Neural progenitor cell (in vitro differentiated cells): ENCODE measurements at regions not wholly inside any gene's neighbourhood (a gene's known extent, or its start where the extent isn't known, plus 50 kb on each side); places are given as distances from the start of the nearest gene placed in this dataset.

Experiments used
- DNase-seq: peaks from one replicate; pipeline ENCODE4 v3.0.0-alpha.2; 2016; ENCODE audit warnings: low spot score
- H2AFZ ChIP-seq: fragments of 200-600 bp; sonication (generic); replicated peaks from 2 replicates; pipeline ENCODE4 v1.6.1; 2016; ENCODE audit warnings: antibody characterized with exemption
- H3F3A ChIP-seq: fragments of 200-600 bp; sonication (generic); 2 replicates; pipeline ENCODE4 v1.6.1; 2016; ENCODE audit warnings: antibody characterized with exemption, low read depth
- H3K27ac ChIP-seq: fragments of 200-600 bp; sonication (generic); 2 replicates; pipeline ENCODE4 v1.5.1; 2016; ENCODE audit warnings: mild to moderate bottlenecking
- H3K27me3 ChIP-seq: fragments of 200-600 bp; sonication (generic); 2 replicates; pipeline ENCODE4 v1.6.1; 2016; ENCODE audit warnings: mild to moderate bottlenecking, moderate library complexity
- H3K36me3 ChIP-seq: fragments of 200-600 bp; sonication (generic); 2 replicates; pipeline ENCODE4 v1.5.1; 2016
- H3K4me1 ChIP-seq: fragments of 200-600 bp; sonication (generic); 2 replicates; pipeline ENCODE4 v1.6.1; 2016; ENCODE audit warnings: mixed run types
- H3K4me2 ChIP-seq: fragments of 200-600 bp; sonication (generic); 2 replicates; pipeline ENCODE4 v1.6.1; 2016
- H3K4me3 ChIP-seq: fragments of 200-600 bp; sonication (generic); 2 replicates; pipeline ENCODE4 v1.5.1; 2016
- H3K79me2 ChIP-seq: fragments of 200-600 bp; sonication (generic); 2 replicates; pipeline ENCODE4 v1.6.1; 2016; ENCODE audit warnings: low read depth
- H3K9ac ChIP-seq: fragments of 200-600 bp; sonication (generic); 2 replicates; pipeline ENCODE4 v1.6.1; 2016
- H3K9me3 ChIP-seq: fragments of 200-600 bp; sonication (generic); 2 replicates; pipeline ENCODE4 v1.5.1; 2016; ENCODE audit warnings: low read depth
- H4K20me1 ChIP-seq: fragments of 200-600 bp; sonication (generic); 2 replicates; pipeline ENCODE4 v1.6.1; 2016; ENCODE audit warnings: low read depth
- H3K27ac Mint-ChIP-seq: 3 replicates; pipeline ENCODE4 v1.8.0; 2021; ENCODE audit warnings: mixed read lengths
- H3K27me3 Mint-ChIP-seq: 2 replicates; pipeline ENCODE4 v1.8.0; 2022; ENCODE audit warnings: low read depth, mild to moderate bottlenecking, inconsistent platforms, moderate library complexity, mixed read lengths; ENCODE audit not compliant: insufficient read depth
- H3K36me3 Mint-ChIP-seq: 3 replicates; pipeline ENCODE4 v1.8.0; 2021; ENCODE audit warnings: mixed read lengths
- H3K4me1 Mint-ChIP-seq: 3 replicates; pipeline ENCODE4 v1.8.0; 2021; ENCODE audit warnings: mixed read lengths
- H3K4me3 Mint-ChIP-seq: 3 replicates; pipeline ENCODE4 v1.8.0; 2021; ENCODE audit warnings: mild to moderate bottlenecking, moderate library complexity, mixed read lengths
- H3K9me3 Mint-ChIP-seq: 3 replicates; pipeline ENCODE4 v1.8.0; 2020; ENCODE audit warnings: mixed read lengths
- CTCF ChIP-seq: fragments of 200-600 bp; sonication (generic); IDR thresholded peaks from 2 replicates; pipeline ENCODE4 v1.5.1; 2017; ENCODE audit warnings: antibody characterized with exemption, mild to moderate bottlenecking
- EZH2 ChIP-seq: fragments of 200-600 bp; sonication (generic); IDR thresholded peaks from 2 replicates; pipeline ENCODE4 v1.6.1; 2017; ENCODE audit warnings: antibody characterized with exemption, mild to moderate bottlenecking, moderate library complexity
- EZH2phosphoT487 ChIP-seq: fragments of 200-600 bp; sonication (generic); IDR thresholded peaks from 2 replicates; pipeline ENCODE4 v1.6.1; 2017; ENCODE audit warnings: antibody characterized with exemption

- H2AFZ ChIP-seq = peak overlapping the region; percentile 20
- Mint-ChIP-seq H3K4me3 (no peak overlapping the region), H3K27ac (peak overlapping the region; percentile 91), H3K36me3 (no peaks in the 10 kb centered on the region), H3K9me3 (peaks cover 5% of the 10 kb centered on the region), H3K27me3 (no peaks in the 10 kb centered on the region), H3K4me1 (peaks cover 48% of the 10 kb centered on the region)
- H3K9ac ChIP-seq = no peak overlapping the region
- H3F3A ChIP-seq = no peaks in the 10 kb centered on the region
- H3K4me3 ChIP-seq = no peak overlapping the region
- no peaks in the 10 kb centered on the region for H3K27me3 ChIP-seq
- no peak for DNase-seq
- no peaks in the 10 kb centered on the region for H4K20me1 ChIP-seq
- no peak overlapping the region for H3K27ac ChIP-seq
- H3K9me3 ChIP-seq = no peaks in the 10 kb centered on the region
- H3K4me2 ChIP-seq = peak overlapping the region; percentile 36
- H3K36me3 ChIP-seq = no peaks in the 10 kb centered on the region
- TF ChIP-seq CTCF (no peak), EZH2phosphoT487 (no peak), EZH2 (no peak)
- H3K4me1 ChIP-seq = peaks cover 39% of the 10 kb centered on the region
- H3K79me2 ChIP-seq = no peaks in the 10 kb centered on the region
Measured at GRCh38 chr12:89947437-89948270, 239.0 kb upstream of the ATP2B1 start.

DNA sequence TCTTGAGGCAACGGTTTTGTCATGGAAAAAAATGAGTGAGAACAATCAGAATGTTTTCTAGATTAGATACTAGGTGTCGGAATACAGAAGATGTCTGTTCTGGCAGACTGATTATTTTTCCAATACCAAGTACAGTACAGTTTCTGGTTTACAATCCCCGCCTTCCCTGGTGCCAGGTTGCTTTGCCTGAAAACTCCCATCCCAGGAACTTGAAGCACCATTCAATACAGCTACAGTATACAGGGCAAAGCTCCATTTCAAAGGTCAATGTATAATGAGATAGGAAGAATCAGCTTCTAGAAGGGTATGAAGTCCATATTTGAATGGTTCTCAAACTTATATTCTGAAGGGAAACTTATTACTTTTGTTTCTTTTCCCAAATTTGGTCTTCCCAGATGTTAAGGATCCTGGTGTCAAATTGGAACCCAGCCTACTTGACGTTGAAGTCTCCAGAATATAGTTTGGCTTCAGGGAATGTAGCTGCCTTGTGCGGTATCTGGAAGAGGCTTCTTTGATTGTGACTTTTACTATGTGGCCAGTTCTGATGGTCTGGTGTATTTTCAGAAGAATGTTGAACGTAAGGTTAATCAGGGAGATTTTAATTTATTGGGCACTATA is 238.0 kb upstream of the ATP2B1 start:
- Histone ChIP-seq H3K4me3 (no peak overlapping the region), H3F3A (no peaks in the 10 kb centered on the region), H3K9me3 (no peaks in the 10 kb centered on the region), H4K20me1 (no peaks in the 10 kb centered on the region), H3K79me2 (no peaks in the 10 kb centered on the region), H2AFZ (no peak overlapping the region), H3K4me1 (peaks cover 39% of the 10 kb centered on the region), H3K9ac (no peak overlapping the region), H3K27me3 (no peaks in the 10 kb centered on the region), H3K27ac (no peak overlapping the region), H3K4me2 (no peak overlapping the region), H3K36me3 (no peaks in the 10 kb centered on the region)
- no peaks in the 10 kb centered on the region for H3K9me3 Mint-ChIP-seq
- TF ChIP-seq EZH2 = no peak
- no peak for TF ChIP-seq EZH2phosphoT487
- TF ChIP-seq CTCF = no peak
- H3K36me3 Mint-ChIP-seq = no peaks in the 10 kb centered on the region
- peaks cover 2% of the 10 kb centered on the region for H3K27me3 Mint-ChIP-seq
- no peak overlapping the region for H3K4me3 Mint-ChIP-seq
- DNase-seq = no peak
- H3K4me1 Mint-ChIP-seq = peaks cover 52% of the 10 kb centered on the region
- no peak overlapping the region for H3K27ac Mint-ChIP-seq

- H3K4me1 Mint-ChIP-seq = peaks cover 45% of the 10 kb centered on the region
- no peak for DNase-seq
- no peaks in the 10 kb centered on the region for H3F3A ChIP-seq
- peaks cover 2% of the 10 kb centered on the region for H3K27me3 Mint-ChIP-seq
- H3K9ac ChIP-seq = no peak overlapping the region
- H3K4me1 ChIP-seq = peaks cover 30% of the 10 kb centered on the region
- no peak overlapping the region for H3K27ac ChIP-seq
- no peak overlapping the region for H2AFZ ChIP-seq
- no peak overlapping the region for H3K27ac Mint-ChIP-seq
- H4K20me1 ChIP-seq = no peaks in the 10 kb centered on the region
- no peaks in the 10 kb centered on the region for H3K27me3 ChIP-seq
- no peaks in the 10 kb centered on the region for H3K9me3 ChIP-seq
- no peak overlapping the region for H3K4me3 Mint-ChIP-seq
- no peaks in the 10 kb centered on the region for H3K36me3 Mint-ChIP-seq
- H3K4me3 ChIP-seq = no peak overlapping the region
- H3K79me2 ChIP-seq = no peaks in the 10 kb centered on the region
- TF ChIP-seq CTCF = no peak
- no peak for TF ChIP-seq EZH2
- H3K36me3 ChIP-seq = no peaks in the 10 kb centered on the region
- H3K9me3 Mint-ChIP-seq = no peaks in the 10 kb centered on the region
- no peak overlapping the region for H3K4me2 ChIP-seq
Measured at GRCh38 chr12:89945123-89945522, 236.5 kb upstream of the ATP2B1 start.
